CD14-positive monocyte (primary cell): ENCODE measurements at regions not wholly inside any gene's neighbourhood (a gene's known extent, or its start where the extent isn't known, plus 50 kb on each side); places are given as distances from the start of the nearest gene placed in this dataset.

ENCODE experiments used
- DNase-seq, 3 donors: peaks; one replicate each; pipeline ENCODE4 v3.0.0-alpha.2; 2011 to 2022
- H2AFZ ChIP-seq: 2 replicates; pipeline ENCODE4 v1.6.0; 2012; ENCODE audit warnings: mild to moderate bottlenecking, low read depth, low read length, inconsistent platforms; ENCODE audit not compliant: insufficient read depth, poor library complexity, severe bottlenecking
- H3K27ac ChIP-seq, 2 donors: 1 replicate in 1 of 2; 2 replicates in 1 of 2; pipeline ENCODE4 v1.5.1; 2012 to 2013; ENCODE audit warnings: low read length in 2 of 2, control low read depth in 1 of 2, inconsistent platforms in 1 of 2, low read depth in 1 of 2, mild to moderate bottlenecking in 1 of 2
- H3K27me3 ChIP-seq, 2 donors: one replicate each; pipeline versions ENCODE4 v1.6.0 to v1.6.1; 2011 to 2013; ENCODE audit warnings: low read length in 2 of 2; ENCODE audit not compliant: control insufficient read depth in 2 of 2, insufficient read depth in 2 of 2
- H3K36me3 ChIP-seq, 2 donors: replicated peaks in 1 of 2; 1 replicate in 1 of 2; 2 replicates in 1 of 2; pipeline versions ENCODE4 v1.5.1 to v1.6.1; 2012 to 2013; ENCODE audit warnings: low read length in 2 of 2, control low read depth in 1 of 2, inconsistent platforms in 1 of 2, mild to moderate bottlenecking in 1 of 2; ENCODE audit not compliant: insufficient read depth in 2 of 2, control insufficient read depth in 1 of 2
- H3K4me1 ChIP-seq, 2 donors: 1 replicate in 1 of 2; 2 replicates in 1 of 2; pipeline versions ENCODE4 v1.5.1 to v1.6.1; 2012 to 2013; ENCODE audit warnings: low read length in 2 of 2, control low read depth in 1 of 2, inconsistent platforms in 1 of 2, mild to moderate bottlenecking in 1 of 2, moderate library complexity in 1 of 2; ENCODE audit not compliant: insufficient read depth in 2 of 2, control insufficient read depth in 1 of 2
- H3K4me2 ChIP-seq: replicated peaks from 2 replicates; pipeline ENCODE3; 2012; ENCODE audit warnings: low read length, moderate library complexity, mild to moderate bottlenecking; ENCODE audit not compliant: poor library complexity, severe bottlenecking; ENCODE audit errors: extremely low read depth
- H3K4me3 ChIP-seq, 3 experiments: fragments of 200-600 bp in 1 of 3; sonication (generic) in 1 of 3; replicated peaks in 1 of 3; 1 replicate in 2 of 3; 2 replicates in 1 of 3; pipeline ENCODE4 v1.5.1; 2011 to 2013; ENCODE audit warnings: low read length in 3 of 3, mild to moderate bottlenecking in 3 of 3, control low read depth in 2 of 3, low read depth in 2 of 3, inconsistent platforms in 1 of 3, moderate library complexity in 1 of 3
- H3K79me2 ChIP-seq: 2 replicates; pipeline ENCODE4 v1.6.0; 2012; ENCODE audit warnings: mild to moderate bottlenecking, control low read depth, inconsistent platforms, low read length, moderate library complexity; ENCODE audit not compliant: insufficient read depth
- H3K9ac ChIP-seq: 2 replicates; pipeline ENCODE4 v1.6.0; 2017; ENCODE audit warnings: low read length, mild to moderate bottlenecking; ENCODE audit not compliant: insufficient read depth, poor library complexity, severe bottlenecking
- H3K9me3 ChIP-seq, 2 donors: replicated peaks in 1 of 2; 1 replicate in 1 of 2; 2 replicates in 1 of 2; pipeline versions ENCODE4 v1.5.1 to v1.6.1; 2012 to 2013; ENCODE audit warnings: low read length in 2 of 2, control low read depth in 1 of 2; ENCODE audit not compliant: control insufficient read depth in 1 of 2, insufficient read depth in 1 of 2
- H4K20me1 ChIP-seq: 2 replicates; pipeline ENCODE4 v1.6.0; 2012; ENCODE audit warnings: mild to moderate bottlenecking, low read length, control low read depth, moderate library complexity; ENCODE audit not compliant: insufficient read depth
- H3K27ac Mint-ChIP-seq, 7 donors: one replicate each; pipeline ENCODE4 v1.8.0; 2020; ENCODE audit warnings: mild to moderate bottlenecking in 7 of 7, mixed read lengths in 7 of 7, moderate library complexity in 6 of 7, inconsistent platforms in 2 of 7
- H3K27me3 Mint-ChIP-seq, 3 donors: one replicate each; pipeline ENCODE4 v1.8.0; 2021 to 2022; ENCODE audit warnings: low read depth in 3 of 3, mild to moderate bottlenecking in 3 of 3, mixed read lengths in 3 of 3, moderate library complexity in 3 of 3, inconsistent platforms in 1 of 3
- H3K36me3 Mint-ChIP-seq, 2 donors: one replicate each; pipeline ENCODE4 v1.8.0; 2020; ENCODE audit warnings: mixed read lengths in 2 of 2, inconsistent platforms in 1 of 2, mild to moderate bottlenecking in 1 of 2
- H3K4me1 Mint-ChIP-seq: one replicate; pipeline ENCODE4 v1.8.0; 2020; ENCODE audit warnings: mild to moderate bottlenecking, mixed read lengths
- H3K4me3 Mint-ChIP-seq, 2 donors: one replicate each; pipeline ENCODE4 v1.8.0; 2020; ENCODE audit warnings: mild to moderate bottlenecking in 2 of 2, mixed read lengths in 2 of 2, moderate library complexity in 1 of 2
- H3K9me3 Mint-ChIP-seq, 7 donors: one replicate each; pipeline ENCODE4 v1.8.0; 2020 to 2022; ENCODE audit warnings: mixed read lengths in 7 of 7, mild to moderate bottlenecking in 6 of 7, moderate library complexity in 6 of 7, inconsistent platforms in 2 of 7
- WGBS: methylation state at CpG from one replicate; pipeline ENCODE4 v1.1.5; 2013; ENCODE audit warnings: missing lambda C conversion rate; ENCODE audit not compliant: insufficient coverage; 5-methylcytosine and 5-hydroxymethylcytosine counted together
- intact Hi-C, 2 donors: fragments of 100-400 bp; cut with micrococcal nuclease; formaldehyde crosslinking; loops; one replicate each; pipeline versions ENCODE4 v1.15.0 to v1.15.1; 2023
- TF ChIP-seq, protein P1 (sequence below): fragments of 200-600 bp; IDR thresholded peaks from one replicate; pipeline ENCODE4 v1.8.0; 2022; ENCODE audit warnings: antibody characterized with exemption, mild to moderate bottlenecking

DNA sequence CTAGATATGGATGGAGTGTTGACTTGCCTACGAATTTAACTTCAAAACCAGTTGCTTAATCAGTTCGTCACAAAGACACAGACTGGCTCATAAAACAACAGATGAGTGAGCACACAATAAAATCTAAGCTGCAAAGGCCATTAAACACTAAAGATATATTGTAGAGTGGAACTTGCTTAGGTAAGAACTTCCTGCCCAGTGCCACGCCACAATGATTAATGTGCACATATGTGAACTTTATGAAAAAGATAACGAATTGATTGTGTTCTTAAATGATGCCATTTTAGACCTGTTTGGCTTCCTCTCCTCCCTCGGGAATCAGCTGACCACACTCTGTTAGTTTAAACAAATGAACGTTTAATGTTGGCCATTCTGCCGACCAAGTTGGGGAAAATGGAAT lies 2031.3 kb upstream of the CELF4 start:
- Histone ChIP-seq H3K4me3 (no peak overlapping the region), H3K4me2 (no peak overlapping the region), H3K4me1 (no peaks in the 10 kb centered on the region), H3K27ac (no peak overlapping the region), H3K27me3 (no peaks in the 10 kb centered on the region), H3K36me3 (no peaks in the 10 kb centered on the region), H2AFZ (no peak overlapping the region), H3K9ac (no peak overlapping the region), H3K79me2 (no peaks in the 10 kb centered on the region), H3K9me3 (no peaks in the 10 kb centered on the region), H4K20me1 (no peaks in the 10 kb centered on the region)
- Mint-ChIP-seq H3K4me3 (no peak overlapping the region), H3K4me1 (no peaks in the 10 kb centered on the region), H3K27ac (no peak overlapping the region), H3K9me3 (peaks cover 0 to 7% (median 0%) of the 10 kb centered on the region in 7 donors), H3K36me3 (no peaks in the 10 kb centered on the region), H3K27me3 (peaks cover 0 to 1% (median 0%) of the 10 kb centered on the region in 3 donors)
- TF ChIP-seq, protein P1, sequence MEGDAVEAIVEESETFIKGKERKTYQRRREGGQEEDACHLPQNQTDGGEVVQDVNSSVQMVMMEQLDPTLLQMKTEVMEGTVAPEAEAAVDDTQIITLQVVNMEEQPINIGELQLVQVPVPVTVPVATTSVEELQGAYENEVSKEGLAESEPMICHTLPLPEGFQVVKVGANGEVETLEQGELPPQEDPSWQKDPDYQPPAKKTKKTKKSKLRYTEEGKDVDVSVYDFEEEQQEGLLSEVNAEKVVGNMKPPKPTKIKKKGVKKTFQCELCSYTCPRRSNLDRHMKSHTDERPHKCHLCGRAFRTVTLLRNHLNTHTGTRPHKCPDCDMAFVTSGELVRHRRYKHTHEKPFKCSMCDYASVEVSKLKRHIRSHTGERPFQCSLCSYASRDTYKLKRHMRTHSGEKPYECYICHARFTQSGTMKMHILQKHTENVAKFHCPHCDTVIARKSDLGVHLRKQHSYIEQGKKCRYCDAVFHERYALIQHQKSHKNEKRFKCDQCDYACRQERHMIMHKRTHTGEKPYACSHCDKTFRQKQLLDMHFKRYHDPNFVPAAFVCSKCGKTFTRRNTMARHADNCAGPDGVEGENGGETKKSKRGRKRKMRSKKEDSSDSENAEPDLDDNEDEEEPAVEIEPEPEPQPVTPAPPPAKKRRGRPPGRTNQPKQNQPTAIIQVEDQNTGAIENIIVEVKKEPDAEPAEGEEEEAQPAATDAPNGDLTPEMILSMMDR: no peak
- no CpG with 5 or more reads among the region's 7 CpGs for WGBS
- no peak for DNase-seq
- intact Hi-C loops: no loop called here

DNA sequence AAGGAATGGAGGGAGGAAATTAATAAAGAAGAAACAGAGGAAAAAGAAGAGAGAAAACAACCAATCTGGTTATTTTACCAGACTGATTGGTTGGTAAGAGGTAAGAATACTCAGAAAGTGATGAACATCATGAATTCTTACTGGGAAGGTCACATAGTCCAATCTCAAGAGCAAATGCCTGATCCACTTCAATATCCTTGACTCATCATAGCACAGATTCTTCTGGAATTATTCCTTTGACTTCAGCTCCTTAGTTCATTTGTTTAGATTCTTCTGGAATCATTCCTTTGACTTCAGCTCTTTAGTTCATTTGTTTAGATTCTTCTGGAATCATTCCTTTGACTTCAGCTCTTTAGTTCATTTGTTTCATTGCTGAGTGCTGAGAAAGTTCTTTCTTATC lies 2030.6 kb upstream of the CELF4 start:
- H4K20me1 ChIP-seq: no peaks in the 10 kb centered on the region
- no peak overlapping the region for H3K4me3 ChIP-seq
- H3K79me2 ChIP-seq: no peaks in the 10 kb centered on the region
- intact Hi-C loops: no loop called here
- Mint-ChIP-seq H3K27me3 (peaks cover 0 to 1% (median 0%) of the 10 kb centered on the region in 3 donors), H3K4me3 (no peak overlapping the region), H3K36me3 (no peaks in the 10 kb centered on the region), H3K4me1 (no peaks in the 10 kb centered on the region), H3K9me3 (peaks cover 0 to 7% (median 0%) of the 10 kb centered on the region in 7 donors), H3K27ac (no peak overlapping the region)
- no peaks in the 10 kb centered on the region for H3K4me1 ChIP-seq
- DNase-seq: no peak
- no peaks in the 10 kb centered on the region for H3K36me3 ChIP-seq
- H3K4me2 ChIP-seq: no peak overlapping the region
- H2AFZ ChIP-seq: no peak overlapping the region
- TF ChIP-seq, protein P1: no peak
- no peak overlapping the region for H3K9ac ChIP-seq
- no peaks in the 10 kb centered on the region for H3K9me3 ChIP-seq
- no peaks in the 10 kb centered on the region for H3K27me3 ChIP-seq
- H3K27ac ChIP-seq: no peak overlapping the region
